CD14-positive monocyte (primary cell): ENCODE measurements at regions not wholly inside any gene's neighbourhood (a gene's known extent, or its start where the extent isn't known, plus 50 kb on each side); places are given as distances from the start of the nearest gene placed in this dataset.

Source experiments
- DNase-seq, 3 donors: peaks; one replicate each; pipeline ENCODE4 v3.0.0-alpha.2; 2011 to 2022
- H2AFZ ChIP-seq: 2 replicates; pipeline ENCODE4 v1.6.0; 2012; ENCODE audit warnings: mild to moderate bottlenecking, low read depth, low read length, inconsistent platforms; ENCODE audit not compliant: insufficient read depth, poor library complexity, severe bottlenecking
- H3K27ac ChIP-seq, 2 donors: 1 replicate in 1 of 2; 2 replicates in 1 of 2; pipeline ENCODE4 v1.5.1; 2012 to 2013; ENCODE audit warnings: low read length in 2 of 2, control low read depth in 1 of 2, inconsistent platforms in 1 of 2, low read depth in 1 of 2, mild to moderate bottlenecking in 1 of 2
- H3K27me3 ChIP-seq, 2 donors: one replicate each; pipeline versions ENCODE4 v1.6.0 to v1.6.1; 2011 to 2013; ENCODE audit warnings: low read length in 2 of 2; ENCODE audit not compliant: control insufficient read depth in 2 of 2, insufficient read depth in 2 of 2
- H3K36me3 ChIP-seq, 2 donors: replicated peaks in 1 of 2; 1 replicate in 1 of 2; 2 replicates in 1 of 2; pipeline versions ENCODE4 v1.5.1 to v1.6.1; 2012 to 2013; ENCODE audit warnings: low read length in 2 of 2, control low read depth in 1 of 2, inconsistent platforms in 1 of 2, mild to moderate bottlenecking in 1 of 2; ENCODE audit not compliant: insufficient read depth in 2 of 2, control insufficient read depth in 1 of 2
- H3K4me1 ChIP-seq, 2 donors: 1 replicate in 1 of 2; 2 replicates in 1 of 2; pipeline versions ENCODE4 v1.5.1 to v1.6.1; 2012 to 2013; ENCODE audit warnings: low read length in 2 of 2, control low read depth in 1 of 2, inconsistent platforms in 1 of 2, mild to moderate bottlenecking in 1 of 2, moderate library complexity in 1 of 2; ENCODE audit not compliant: insufficient read depth in 2 of 2, control insufficient read depth in 1 of 2
- H3K4me2 ChIP-seq: replicated peaks from 2 replicates; pipeline ENCODE3; 2012; ENCODE audit warnings: low read length, moderate library complexity, mild to moderate bottlenecking; ENCODE audit not compliant: poor library complexity, severe bottlenecking; ENCODE audit errors: extremely low read depth
- H3K4me3 ChIP-seq, 3 experiments: fragments of 200-600 bp in 1 of 3; sonication (generic) in 1 of 3; replicated peaks in 1 of 3; 1 replicate in 2 of 3; 2 replicates in 1 of 3; pipeline ENCODE4 v1.5.1; 2011 to 2013; ENCODE audit warnings: low read length in 3 of 3, mild to moderate bottlenecking in 3 of 3, control low read depth in 2 of 3, low read depth in 2 of 3, inconsistent platforms in 1 of 3, moderate library complexity in 1 of 3
- H3K79me2 ChIP-seq: 2 replicates; pipeline ENCODE4 v1.6.0; 2012; ENCODE audit warnings: mild to moderate bottlenecking, control low read depth, inconsistent platforms, low read length, moderate library complexity; ENCODE audit not compliant: insufficient read depth
- H3K9ac ChIP-seq: 2 replicates; pipeline ENCODE4 v1.6.0; 2017; ENCODE audit warnings: low read length, mild to moderate bottlenecking; ENCODE audit not compliant: insufficient read depth, poor library complexity, severe bottlenecking
- H3K9me3 ChIP-seq, 2 donors: replicated peaks in 1 of 2; 1 replicate in 1 of 2; 2 replicates in 1 of 2; pipeline versions ENCODE4 v1.5.1 to v1.6.1; 2012 to 2013; ENCODE audit warnings: low read length in 2 of 2, control low read depth in 1 of 2; ENCODE audit not compliant: control insufficient read depth in 1 of 2, insufficient read depth in 1 of 2
- H4K20me1 ChIP-seq: 2 replicates; pipeline ENCODE4 v1.6.0; 2012; ENCODE audit warnings: mild to moderate bottlenecking, low read length, control low read depth, moderate library complexity; ENCODE audit not compliant: insufficient read depth
- H3K27ac Mint-ChIP-seq, 7 donors: one replicate each; pipeline ENCODE4 v1.8.0; 2020; ENCODE audit warnings: mild to moderate bottlenecking in 7 of 7, mixed read lengths in 7 of 7, moderate library complexity in 6 of 7, inconsistent platforms in 2 of 7
- H3K27me3 Mint-ChIP-seq, 3 donors: one replicate each; pipeline ENCODE4 v1.8.0; 2021 to 2022; ENCODE audit warnings: low read depth in 3 of 3, mild to moderate bottlenecking in 3 of 3, mixed read lengths in 3 of 3, moderate library complexity in 3 of 3, inconsistent platforms in 1 of 3
- H3K36me3 Mint-ChIP-seq, 2 donors: one replicate each; pipeline ENCODE4 v1.8.0; 2020; ENCODE audit warnings: mixed read lengths in 2 of 2, inconsistent platforms in 1 of 2, mild to moderate bottlenecking in 1 of 2
- H3K4me1 Mint-ChIP-seq: one replicate; pipeline ENCODE4 v1.8.0; 2020; ENCODE audit warnings: mild to moderate bottlenecking, mixed read lengths
- H3K4me3 Mint-ChIP-seq, 2 donors: one replicate each; pipeline ENCODE4 v1.8.0; 2020; ENCODE audit warnings: mild to moderate bottlenecking in 2 of 2, mixed read lengths in 2 of 2, moderate library complexity in 1 of 2
- H3K9me3 Mint-ChIP-seq, 7 donors: one replicate each; pipeline ENCODE4 v1.8.0; 2020 to 2022; ENCODE audit warnings: mixed read lengths in 7 of 7, mild to moderate bottlenecking in 6 of 7, moderate library complexity in 6 of 7, inconsistent platforms in 2 of 7
- CTCF ChIP-seq: fragments of 200-600 bp; IDR thresholded peaks from one replicate; pipeline ENCODE4 v1.8.0; 2022; ENCODE audit warnings: antibody characterized with exemption, mild to moderate bottlenecking
- WGBS: methylation state at CpG from one replicate; pipeline ENCODE4 v1.1.5; 2013; ENCODE audit warnings: missing lambda C conversion rate; ENCODE audit not compliant: insufficient coverage; 5-methylcytosine and 5-hydroxymethylcytosine counted together
- intact Hi-C, 2 donors: fragments of 100-400 bp; cut with micrococcal nuclease; formaldehyde crosslinking; loops; one replicate each; pipeline versions ENCODE4 v1.15.0 to v1.15.1; 2023

GRCh38 chr16:16960785-16961184 is 510.0 kb downstream of the XYLT1 start:
- peak overlapping the region in 1 of 7 donors; percentile 26 for H3K27ac Mint-ChIP-seq
- Histone ChIP-seq H3K79me2 (no peaks in the 10 kb centered on the region), H3K4me2 (no peak overlapping the region), H2AFZ (no peak overlapping the region), H4K20me1 (no peaks in the 10 kb centered on the region), H3K27ac (no peak overlapping the region), H3K9ac (no peak overlapping the region), H3K4me1 (no peaks in the 10 kb centered on the region), H3K9me3 (no peaks in the 10 kb centered on the region), H3K36me3 (no peaks in the 10 kb centered on the region), H3K4me3 (no peak overlapping the region), H3K27me3 (no peaks in the 10 kb centered on the region)
- WGBS, result 100% methylated on average over 2 of the region's 2 CpGs
- intact Hi-C loops, result no loop called here
- peaks cover 0 to 4% (median 2%) of the 10 kb centered on the region in 7 donors for H3K9me3 Mint-ChIP-seq
- DNase-seq, result no peak
- no peak overlapping the region for H3K4me3 Mint-ChIP-seq
- no peaks in the 10 kb centered on the region for H3K4me1 Mint-ChIP-seq
- peaks cover 0 to 11% (median 2%) of the 10 kb centered on the region in 3 donors for H3K27me3 Mint-ChIP-seq
- H3K36me3 Mint-ChIP-seq, result no peaks in the 10 kb centered on the region
- TF ChIP-seq CTCF, result no peak

DNA sequence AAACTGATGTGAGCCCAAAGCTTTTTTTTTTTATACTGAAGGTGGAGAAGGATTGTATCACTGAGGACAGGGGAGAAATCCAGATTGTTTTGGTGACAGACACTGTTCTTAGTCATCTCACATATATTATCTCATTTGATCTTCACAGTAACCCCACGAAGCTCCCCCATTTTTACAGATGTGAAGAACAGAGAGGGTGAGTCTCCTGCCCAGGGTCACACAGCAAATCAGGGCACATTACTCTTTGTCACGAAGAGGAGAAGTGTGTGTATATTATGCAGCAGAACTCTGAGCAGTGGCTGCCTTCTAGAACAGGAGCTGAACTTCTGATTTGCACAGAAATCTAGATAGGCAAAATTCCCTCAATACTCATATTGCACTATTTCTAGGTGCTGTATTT is 504.3 kb downstream of the XYLT1 start:
- no peak for TF ChIP-seq CTCF
- Histone ChIP-seq H3K79me2 (no peaks in the 10 kb centered on the region), H3K9me3 (peaks cover 0 to 3% of the 10 kb centered on the region in 2 donors), H3K27me3 (no peaks in the 10 kb centered on the region), H3K4me3 (no peak overlapping the region), H3K4me1 (no peaks in the 10 kb centered on the region), H2AFZ (no peak overlapping the region), H3K36me3 (no peaks in the 10 kb centered on the region), H3K4me2 (no peak overlapping the region), H3K9ac (no peak overlapping the region), H4K20me1 (no peaks in the 10 kb centered on the region), H3K27ac (no peak overlapping the region)
- H3K27me3 Mint-ChIP-seq, result peaks cover 2 to 16% (median 4%) of the 10 kb centered on the region in 3 donors
- no peak overlapping the region for H3K27ac Mint-ChIP-seq
- no peaks in the 10 kb centered on the region for H3K36me3 Mint-ChIP-seq
- no peak overlapping the region for H3K4me3 Mint-ChIP-seq
- peaks cover 0 to 7% (median 4%) of the 10 kb centered on the region in 7 donors for H3K9me3 Mint-ChIP-seq
- intact Hi-C loops, result no loop called here
- 83% methylated on average over 1 of the region's 2 CpGs for WGBS
- H3K4me1 Mint-ChIP-seq, result no peaks in the 10 kb centered on the region
- no peak for DNase-seq
